ENCODE measurements at regions not wholly inside any gene's neighbourhood (a gene's known extent, or its start where the extent isn't known, plus 50 kb on each side); places are given as distances from the start of the nearest gene placed in this dataset.

- DNase-seq: no peak
Observed at GRCh38 chr14:100469632-100470522, 117.3 kb downstream of the BEGAIN start.

- DNase-seq: no peak
Observed at GRCh38 chr14:100470523-100470897, 116.7 kb downstream of the BEGAIN start.

GRCh38 chr14:100471441-100472093 lies 115.7 kb downstream of the BEGAIN start:
- DNase-seq: no peak

GRCh38 chr14:100472094-100472455 lies 115.1 kb downstream of the BEGAIN start:
- no peak for DNase-seq

GRCh38 chr14:100472491-100472890 lies 114.7 kb downstream of the BEGAIN start:
- DNase-seq: no peak

- no peak for DNase-seq
Observed at GRCh38 chr14:100473249-100473648, 114.0 kb downstream of the BEGAIN start.

GRCh38 chr14:100474196-100474595 lies 113.0 kb downstream of the BEGAIN start:
- DNase-seq: no peak

- DNase-seq: no peak
Observed at GRCh38 chr14:100475268-100475667, 111.9 kb downstream of the BEGAIN start.

GRCh38 chr14:100476012-100476822 lies 111.0 kb downstream of the BEGAIN start:
- DNase-seq: no peak

GRCh38 chr14:100484531-100485267 lies 102.5 kb downstream of the BEGAIN start:
- no peak for DNase-seq

- no peak for DNase-seq
Observed at GRCh38 chr14:100486025-100486828, 101.0 kb downstream of the BEGAIN start.
